CD4-positive, alpha-beta T cell treated with Interleukin-6 for 4 hours (primary cell): ENCODE measurements at regions not wholly inside any gene's neighbourhood (a gene's known extent, or its start where the extent isn't known, plus 50 kb on each side); places are given as distances from the start of the nearest gene placed in this dataset.
"Not testable (repeated sequence)": the region's sequence is repeated elsewhere in the genome, so short reads cannot be mapped to it uniquely, and the experiment has no call there.

Experiments
- DNase-seq: peaks from one replicate; pipeline ENCODE4 v3.0.0-alpha.2; 2020; ENCODE audit warnings: mixed read lengths

- DNase-seq: no peak
Observed at GRCh38 chr1:168490306-168490705, 53.5 kb downstream of the XCL2 start.

GRCh38 chr1:168488138-168488537, 55.7 kb downstream of the XCL2 start:
- no peak for DNase-seq

- not testable (repeated sequence) for DNase-seq
Observed at GRCh38 chr1:168486820-168487219, 57.0 kb downstream of the XCL2 start.

GRCh38 chr1:168485048-168485447, 58.7 kb downstream of the XCL2 start:
- peak; percentile 34 for DNase-seq

GRCh38 chr1:168484083-168484482, 59.7 kb downstream of the XCL2 start:
- no peak for DNase-seq

GRCh38 chr1:168483539-168483938, 60.3 kb downstream of the XCL2 start:
- no peak for DNase-seq

- no peak for DNase-seq
Observed at GRCh38 chr1:168482106-168482505, 61.7 kb downstream of the XCL2 start.

- no peak for DNase-seq
Observed at GRCh38 chr1:168481586-168481985, 62.2 kb downstream of the XCL2 start.

- DNase-seq: no peak
Observed at GRCh38 chr1:168480997-168481396, 62.8 kb downstream of the XCL2 start.

- DNase-seq: no peak
Observed at GRCh38 chr1:168477792-168478191, 66.0 kb downstream of the XCL2 start.

GRCh38 chr1:168476588-168477385, 67.0 kb downstream of the XCL2 start:
- DNase-seq: no peak

- no peak for DNase-seq
Observed at GRCh38 chr1:168474322-168474721, 69.5 kb downstream of the XCL2 start.

- DNase-seq: no peak
Observed at GRCh38 chr1:168473126-168473525, 70.7 kb downstream of the XCL2 start.

- DNase-seq: no peak
Observed at GRCh38 chr1:168472223-168472622, 71.6 kb downstream of the XCL2 start.

- no peak for DNase-seq
Observed at GRCh38 chr1:168470901-168471431, 72.8 kb downstream of the XCL2 start.

GRCh38 chr1:168469690-168470089, 74.1 kb downstream of the XCL2 start:
- DNase-seq: peak; percentile 48

- no peak for DNase-seq
Observed at GRCh38 chr1:168468822-168469221, 75.0 kb downstream of the XCL2 start.

- DNase-seq: no peak
Observed at GRCh38 chr1:168468042-168468809, 75.6 kb downstream of the XCL2 start.

GRCh38 chr1:168467452-168467851, 76.3 kb downstream of the XCL2 start:
- DNase-seq: peak; percentile 4

GRCh38 chr1:168466714-168467131, 77.1 kb downstream of the XCL2 start:
- DNase-seq: no peak

GRCh38 chr1:168466092-168466713, 77.6 kb downstream of the XCL2 start:
- DNase-seq: peak; percentile 59

- DNase-seq: not testable (repeated sequence)
Observed at GRCh38 chr1:168461108-168461507, 82.7 kb downstream of the XCL2 start.

- not testable (repeated sequence) for DNase-seq
Observed at GRCh38 chr1:168457296-168457695, 86.5 kb downstream of the XCL2 start.
